Activated CD4-positive, alpha-beta memory T cell treated with anti-CD3 and anti-CD28 coated beads for 36 hours (primary cell): ENCODE measurements at regions not wholly inside any gene's neighbourhood (a gene's known extent, or its start where the extent isn't known, plus 50 kb on each side); places are given as distances from the start of the nearest gene placed in this dataset.
"Not testable (repeated sequence)": the region's sequence is repeated elsewhere in the genome, so short reads cannot be mapped to it uniquely, and the experiment has no call there.

Source experiments
- CTCF ChIA-PET: fragments of 350-600 bp; sonication (Branson Sonifier 250); formaldehyde crosslinking; loops from one replicate; lab custom pipeline; 2021; ENCODE audit warnings: antibody characterized with exemption, inconsistent platforms; lab: Charles Lee
- POLR2A ChIA-PET: fragments of 350-600 bp; sonication (Branson Sonifier 250); formaldehyde crosslinking; loops from one replicate; lab custom pipeline; 2021; ENCODE audit warnings: antibody characterized with exemption; lab: Charles Lee
- DNase-seq: peaks from one replicate; pipeline ENCODE4 v3.0.0-alpha.2; 2020
- H3K27ac Mint-ChIP-seq: one replicate; pipeline ENCODE4 v1.8.0; 2021; ENCODE audit warnings: mixed read lengths
- H3K27me3 Mint-ChIP-seq: one replicate; pipeline ENCODE4 v1.8.0; 2021; ENCODE audit warnings: mixed read lengths
- H3K36me3 Mint-ChIP-seq: one replicate; pipeline ENCODE4 v1.8.0; 2021; ENCODE audit warnings: mixed read lengths
- H3K4me1 Mint-ChIP-seq: one replicate; pipeline ENCODE4 v1.8.0; 2021; ENCODE audit warnings: low read depth, mixed read lengths
- H3K4me3 Mint-ChIP-seq: one replicate; pipeline ENCODE4 v1.8.0; 2021; ENCODE audit warnings: mild to moderate bottlenecking, mixed read lengths
- H3K9me3 Mint-ChIP-seq: one replicate; pipeline ENCODE4 v1.8.0; 2021; ENCODE audit warnings: mixed read lengths
- intact Hi-C: fragments of 100-400 bp; cut with micrococcal nuclease; formaldehyde crosslinking; loops from one replicate; pipeline ENCODE4 v1.15.1; 2023

DNA sequence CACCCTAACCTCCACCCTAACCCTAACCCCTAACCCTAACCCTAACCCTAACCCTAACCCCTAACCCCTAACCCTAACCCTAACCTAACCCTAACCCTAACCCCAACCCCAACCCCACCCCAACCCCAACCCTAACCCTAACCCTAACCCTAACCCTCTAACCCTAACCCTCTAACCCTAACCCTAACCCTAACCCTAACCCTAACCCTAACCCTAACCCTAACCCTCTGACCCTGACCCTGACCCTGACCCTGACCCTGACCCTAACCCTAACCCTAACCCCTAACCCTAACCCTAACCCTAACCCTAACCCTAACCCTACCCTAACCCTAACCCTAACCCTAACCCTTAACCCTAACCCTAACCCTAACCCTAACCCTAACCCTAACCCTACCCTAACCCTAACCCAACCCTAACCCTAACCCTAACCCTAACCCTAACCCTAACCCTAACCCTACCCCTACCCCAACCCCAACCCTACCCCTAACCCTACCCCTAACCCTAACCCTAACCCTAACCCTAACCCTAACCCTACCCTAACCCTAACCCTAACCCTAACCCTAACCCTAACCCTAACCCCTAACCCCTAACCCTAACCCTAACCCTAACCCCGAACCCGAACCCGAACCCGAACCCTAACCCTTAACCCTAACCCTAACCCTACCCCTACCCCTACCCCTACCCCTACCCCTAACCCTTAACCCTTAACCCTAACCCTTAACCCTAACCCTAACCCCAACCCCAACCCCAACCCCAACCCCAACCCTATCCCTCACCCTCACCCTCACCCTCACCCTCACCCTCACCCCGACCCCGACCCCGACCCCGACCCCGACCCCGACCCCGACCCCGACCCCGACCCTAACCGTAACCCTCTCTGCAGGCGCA, 186.2 kb upstream of the CHL1 start:
- DNase-seq, CTCF ChIA-PET, H3K36me3 Mint-ChIP-seq, H3K27ac Mint-ChIP-seq, H3K4me1 Mint-ChIP-seq, POLR2A ChIA-PET, H3K4me3 Mint-ChIP-seq, H3K27me3 Mint-ChIP-seq, intact Hi-C loops, H3K9me3 Mint-ChIP-seq: not testable (repeated sequence)

- Mint-ChIP-seq H3K36me3 (peaks cover 5% of the 10 kb centered on the region), H3K27ac (peak overlapping the region; percentile 53), H3K4me1 (no peaks in the 10 kb centered on the region), H3K27me3 (peaks cover 4% of the 10 kb centered on the region), H3K9me3 (peaks cover 5% of the 10 kb centered on the region), H3K4me3 (peak overlapping the region; percentile 57)
- no peak for DNase-seq
- POLR2A ChIA-PET: no interaction called here
- CTCF ChIA-PET: no interaction called here
- intact Hi-C loops: no loop called here
Observed at GRCh38 chr3:11734-12133, 184.8 kb upstream of the CHL1 start.

DNA sequence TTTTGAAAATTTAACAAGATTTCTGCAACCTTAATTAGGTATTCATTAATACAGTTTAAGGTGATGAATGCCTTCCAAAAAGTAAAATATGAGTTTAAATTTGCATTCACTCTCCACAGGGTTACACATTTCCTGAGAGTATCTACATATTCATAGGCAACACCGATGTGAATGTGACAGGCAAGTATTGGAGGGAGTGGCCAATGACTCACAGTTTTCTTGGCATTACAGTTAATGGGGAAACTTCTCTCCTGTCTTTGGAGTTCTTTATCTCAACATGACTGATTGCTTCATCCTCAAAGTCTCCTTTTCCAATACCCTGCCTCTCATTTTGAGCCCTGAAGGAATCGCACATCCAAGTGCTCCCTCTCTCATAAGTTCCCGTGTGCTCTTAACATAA, 181.9 kb upstream of the CHL1 start:
- ChIA-PET POLR2A (no interaction called here), CTCF (no interaction called here)
- Mint-ChIP-seq H3K4me3 (no peak overlapping the region), H3K27me3 (peaks cover 6% of the 10 kb centered on the region), H3K4me1 (no peaks in the 10 kb centered on the region), H3K27ac (no peak overlapping the region), H3K9me3 (peaks cover 5% of the 10 kb centered on the region), H3K36me3 (peaks cover 5% of the 10 kb centered on the region)
- DNase-seq: no peak
- intact Hi-C loops: no loop called here

- Mint-ChIP-seq H3K4me1 (no peaks in the 10 kb centered on the region), H3K9me3 (peaks cover 5% of the 10 kb centered on the region), H3K4me3 (no peak overlapping the region), H3K27me3 (peaks cover 12% of the 10 kb centered on the region), H3K36me3 (peaks cover 5% of the 10 kb centered on the region), H3K27ac (no peak overlapping the region)
- no peak for DNase-seq
- intact Hi-C loops: no loop called here
- CTCF ChIA-PET: no interaction called here
- POLR2A ChIA-PET: no interaction called here
Observed at GRCh38 chr3:16366-16765, 180.2 kb upstream of the CHL1 start.

GRCh38 chr3:20421-20820, 176.1 kb upstream of the CHL1 start:
- no peaks in the 10 kb centered on the region for H3K36me3 Mint-ChIP-seq
- H3K4me3 Mint-ChIP-seq: no peak overlapping the region
- DNase-seq: no peak
- H3K4me1 Mint-ChIP-seq: no peaks in the 10 kb centered on the region
- H3K27ac Mint-ChIP-seq: no peak overlapping the region
- ChIA-PET CTCF (no interaction called here), POLR2A (no interaction called here)
- intact Hi-C loops: no loop called here
- H3K27me3 Mint-ChIP-seq: peaks cover 20% of the 10 kb centered on the region
- H3K9me3 Mint-ChIP-seq: no peaks in the 10 kb centered on the region

DNA sequence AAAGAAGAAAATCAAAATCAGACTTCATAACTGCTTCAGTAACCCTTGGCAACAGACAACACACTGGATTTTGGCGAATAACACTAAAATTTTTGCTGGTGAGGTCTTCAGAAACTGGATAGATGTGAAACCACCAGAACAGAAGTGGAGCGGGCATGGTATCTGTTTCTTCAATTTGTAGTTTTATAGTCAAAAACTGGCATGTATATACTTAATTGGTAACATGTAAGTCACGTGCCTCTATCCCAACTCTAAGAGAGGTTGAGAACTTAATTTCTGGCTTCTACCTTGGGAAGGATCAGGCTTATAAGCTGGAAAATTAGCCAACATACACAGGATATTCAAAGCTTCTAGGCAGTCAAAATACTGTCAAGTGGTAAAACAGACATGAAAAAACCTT, 172.6 kb upstream of the CHL1 start:
- Mint-ChIP-seq H3K4me3 (no peak overlapping the region), H3K27ac (no peak overlapping the region), H3K4me1 (no peaks in the 10 kb centered on the region), H3K27me3 (peaks cover 19% of the 10 kb centered on the region), H3K36me3 (no peaks in the 10 kb centered on the region), H3K9me3 (no peaks in the 10 kb centered on the region)
- intact Hi-C loops: no loop called here
- no peak for DNase-seq
- POLR2A ChIA-PET: no interaction called here
- CTCF ChIA-PET: no interaction called here

DNA sequence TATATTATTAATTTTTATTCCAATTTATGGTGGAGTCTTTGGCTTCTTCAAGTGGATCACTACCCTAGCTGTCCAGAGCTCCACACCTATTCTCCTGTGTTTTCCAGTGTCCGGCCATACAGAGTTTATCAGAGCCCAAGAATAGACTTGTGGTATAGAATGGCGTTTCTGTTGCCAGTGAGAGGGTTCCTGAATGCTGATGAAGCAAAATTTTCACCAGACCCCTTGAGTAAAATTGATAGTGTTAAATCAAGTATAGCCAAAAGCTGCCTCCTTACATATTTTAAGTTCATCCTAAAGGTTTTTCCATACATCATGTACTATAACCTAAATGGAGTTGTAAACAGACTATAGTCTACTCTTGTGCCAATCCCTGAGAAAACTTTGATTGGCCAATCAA, 171.5 kb upstream of the CHL1 start:
- Mint-ChIP-seq H3K9me3 (no peaks in the 10 kb centered on the region), H3K4me3 (no peak overlapping the region), H3K4me1 (no peaks in the 10 kb centered on the region), H3K27me3 (peaks cover 19% of the 10 kb centered on the region), H3K27ac (no peak overlapping the region), H3K36me3 (no peaks in the 10 kb centered on the region)
- DNase-seq: no peak
- ChIA-PET POLR2A (no interaction called here), CTCF (no interaction called here)
- intact Hi-C loops: no loop called here

DNA sequence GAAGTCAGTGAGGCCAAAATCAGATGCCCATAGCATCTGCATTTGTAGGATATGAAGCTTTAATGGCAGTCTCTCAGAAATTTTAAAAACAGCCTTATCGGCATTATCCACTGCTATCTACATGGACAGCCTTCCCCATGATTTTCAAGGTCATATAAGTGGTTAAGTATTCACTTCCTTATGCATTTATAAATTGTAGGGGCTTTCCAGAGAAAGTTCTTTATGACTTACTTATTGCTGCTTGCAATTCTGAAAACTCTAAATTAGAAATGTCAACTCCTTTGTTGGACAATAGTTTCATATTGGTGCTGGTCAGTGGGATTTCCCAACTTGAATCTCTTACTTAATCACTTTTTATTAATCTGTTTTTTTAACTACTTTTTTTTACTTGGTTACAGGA, 160.6 kb upstream of the CHL1 start:
- H3K27me3 Mint-ChIP-seq, DNase-seq, H3K9me3 Mint-ChIP-seq, H3K4me3 Mint-ChIP-seq, H3K36me3 Mint-ChIP-seq, intact Hi-C loops, H3K27ac Mint-ChIP-seq, CTCF ChIA-PET, POLR2A ChIA-PET, H3K4me1 Mint-ChIP-seq: not testable (repeated sequence)

GRCh38 chr3:42871-43744, 153.5 kb upstream of the CHL1 start:
- peaks cover 22% of the 10 kb centered on the region for H3K27me3 Mint-ChIP-seq
- H3K27ac Mint-ChIP-seq, H3K4me1 Mint-ChIP-seq, DNase-seq, H3K36me3 Mint-ChIP-seq, H3K4me3 Mint-ChIP-seq, POLR2A ChIA-PET, H3K9me3 Mint-ChIP-seq: not testable (repeated sequence)
- intact Hi-C loops: loop anchor here (1.0 kb wide), 1 partner anchor 311 kb away; no protein-coding TSS in a partner anchor
- CTCF ChIA-PET: interaction anchor here (2.3 kb wide), 1 partner anchor 311 kb away, joined by 8 read pairs; no protein-coding TSS in a partner anchor

- ChIA-PET CTCF (interaction anchor here (1.0 kb wide), 1 partner anchor 310 kb away, joined by 3 read pairs; no protein-coding TSS in a partner anchor), POLR2A (no interaction called here)
- H3K4me1 Mint-ChIP-seq: no peaks in the 10 kb centered on the region
- H3K27ac Mint-ChIP-seq: no peak overlapping the region
- peaks cover 22% of the 10 kb centered on the region for H3K27me3 Mint-ChIP-seq
- intact Hi-C loops: no loop called here
- no peak for DNase-seq
- H3K4me3 Mint-ChIP-seq: no peak overlapping the region
- H3K36me3 Mint-ChIP-seq: peaks cover 1% of the 10 kb centered on the region
- H3K9me3 Mint-ChIP-seq: no peaks in the 10 kb centered on the region
Observed at GRCh38 chr3:44028-44676, 152.4 kb upstream of the CHL1 start.

DNA sequence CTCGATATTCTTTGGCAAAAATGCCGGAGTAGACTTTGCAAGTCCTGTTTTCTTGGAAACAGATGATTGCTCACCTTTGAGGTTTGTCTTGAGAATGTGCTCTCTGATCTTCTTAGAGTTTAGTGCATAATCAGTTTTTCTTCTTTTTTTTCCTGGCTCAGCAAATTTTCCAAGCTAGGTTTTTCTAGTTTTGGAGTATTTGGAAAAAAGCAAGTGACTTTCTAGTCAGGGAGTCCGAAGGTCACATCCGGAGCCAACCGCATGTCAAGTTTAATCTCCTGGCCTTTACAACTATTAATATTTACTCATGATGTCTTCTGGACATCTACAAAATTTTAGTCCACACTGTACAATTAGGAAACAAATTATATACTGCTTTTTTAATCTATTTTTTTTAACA, 151.6 kb upstream of the CHL1 start:
- H3K4me3 Mint-ChIP-seq, DNase-seq, H3K9me3 Mint-ChIP-seq, H3K27ac Mint-ChIP-seq, POLR2A ChIA-PET, intact Hi-C loops, H3K4me1 Mint-ChIP-seq, H3K36me3 Mint-ChIP-seq: not testable (repeated sequence)
- H3K27me3 Mint-ChIP-seq: peaks cover 22% of the 10 kb centered on the region
- CTCF ChIA-PET: interaction anchor here (1.0 kb wide), 1 partner anchor 309 kb away, joined by 3 read pairs; no protein-coding TSS in a partner anchor

DNA sequence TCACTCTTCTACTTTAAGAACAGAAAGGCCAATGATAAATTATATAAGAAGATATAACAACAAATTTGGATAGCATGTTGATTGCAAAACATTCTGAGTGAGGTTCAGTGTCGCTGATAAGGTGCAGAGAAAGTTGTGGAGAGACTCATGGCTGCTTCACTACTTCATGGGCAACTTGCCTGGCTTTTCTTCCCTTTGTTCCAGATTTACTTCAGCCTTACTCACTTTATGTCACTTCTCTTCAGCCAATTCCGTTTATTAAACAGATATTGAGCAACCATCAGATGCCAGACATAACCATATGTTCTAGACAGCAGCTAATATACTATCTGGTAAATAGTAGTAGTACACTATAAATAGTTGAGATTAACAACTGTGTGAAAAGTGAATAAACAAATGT, 150.0 kb upstream of the CHL1 start:
- ChIA-PET POLR2A (no interaction called here), CTCF (no interaction called here)
- Mint-ChIP-seq H3K4me1 (no peaks in the 10 kb centered on the region), H3K27ac (no peak overlapping the region), H3K9me3 (peaks cover 3% of the 10 kb centered on the region), H3K36me3 (no peaks in the 10 kb centered on the region), H3K4me3 (no peak overlapping the region), H3K27me3 (peaks cover 24% of the 10 kb centered on the region)
- intact Hi-C loops: no loop called here
- DNase-seq: no peak
